ENCODE measurements at regions not wholly inside any gene's neighbourhood (a gene's known extent, or its start where the extent isn't known, plus 50 kb on each side); places are given as distances from the start of the nearest gene placed in this dataset.

GRCh38 chr14:97692084-97692483 is 894.9 kb downstream of the VRK1 start:
- Histone ChIP-seq H3K27ac (no peak overlapping the region), H3K4me1 (no peaks in the 10 kb centered on the region), H3K4me3 (no peak overlapping the region), H3K27me3 (ENCODE audit: insufficient read depth in 3 of 3, low read length in 2 of 3) (no peaks in the 10 kb centered on the region), H3K36me3 (ENCODE audit: insufficient read depth in 1 of 2, low read depth in 1 of 2) (no peaks in the 10 kb centered on the region), H3K9me3 (no peaks in the 10 kb centered on the region)
- WGBS, 3 donors: 32 to 37% (median 35%) methylated on average over 6 of the region's 6 CpGs
- DNase-seq (no peak), ATAC-seq (no peak)
- intact Hi-C loops (cut with DNase I): no loop called here
- TF ChIP-seq CTCF (IDR thresholded peaks at IDR 0.05): no peak

GRCh38 chr14:97695456-97695981 is 898.3 kb downstream of the VRK1 start:
- Histone ChIP-seq H3K27ac (no peak overlapping the region), H3K36me3 (ENCODE audit: insufficient read depth in 1 of 2, low read depth in 1 of 2) (no peaks in the 10 kb centered on the region), H3K27me3 (ENCODE audit: insufficient read depth in 3 of 3, low read length in 2 of 3) (no peaks in the 10 kb centered on the region), H3K9me3 (no peaks in the 10 kb centered on the region), H3K4me1 (no peaks in the 10 kb centered on the region), H3K4me3 (no peak overlapping the region)
- DNase-seq (no peak), ATAC-seq (no peak)
- intact Hi-C loops (cut with DNase I): no loop called here
- WGBS, 3 donors: 72 to 75% (median 73%) methylated on average over 5 of the region's 5 CpGs
- no peak for TF ChIP-seq CTCF (IDR thresholded peaks at IDR 0.05)

GRCh38 chr14:97697772-97698171 is 900.6 kb downstream of the VRK1 start:
- intact Hi-C loops (cut with DNase I): no loop called here

GRCh38 chr14:97699026-97699425 is 901.8 kb downstream of the VRK1 start:
- WGBS, 3 donors: 75 to 90% (median 86%) methylated on average over 3 of the region's 3 CpGs

More at GRCh38 chr14:97697772-97698171, 900.6 kb downstream of the VRK1 start:
- Histone ChIP-seq H3K4me1 (no peaks in the 10 kb centered on the region), H3K27me3 (ENCODE audit: insufficient read depth in 3 of 3, low read length in 2 of 3) (no peaks in the 10 kb centered on the region), H3K4me3 (no peak overlapping the region), H3K27ac (no peak overlapping the region), H3K9me3 (no peaks in the 10 kb centered on the region), H3K36me3 (ENCODE audit: insufficient read depth in 1 of 2, low read depth in 1 of 2) (no peaks in the 10 kb centered on the region)
- no peak for TF ChIP-seq CTCF (IDR thresholded peaks at IDR 0.05)
- WGBS, 3 donors: 66 to 76% (median 75%) methylated on average over 2 of the region's 2 CpGs
- ATAC-seq (no peak), DNase-seq (no peak)

More at GRCh38 chr14:97699026-97699425, 901.8 kb downstream of the VRK1 start:
- no peak for DNase-seq
- no peak for TF ChIP-seq CTCF (IDR thresholded peaks at IDR 0.05)
- Histone ChIP-seq H3K36me3 (ENCODE audit: insufficient read depth in 1 of 2, low read depth in 1 of 2) (no peaks in the 10 kb centered on the region), H3K4me1 (no peaks in the 10 kb centered on the region), H3K9me3 (no peaks in the 10 kb centered on the region), H3K27ac (no peak overlapping the region), H3K27me3 (ENCODE audit: insufficient read depth in 3 of 3, low read length in 2 of 3) (no peaks in the 10 kb centered on the region), H3K4me3 (no peak overlapping the region)
- intact Hi-C loops (cut with DNase I): no loop called here
- ATAC-seq: no peak

Data from psoas muscle (tissue), 7 donors.